GM12878 (cell line): ENCODE measurements at regions not wholly inside any gene's neighbourhood (a gene's known extent, or its start where the extent isn't known, plus 50 kb on each side); places are given as distances from the start of the nearest gene placed in this dataset.

ENCODE experiments used
- ATAC-seq: fragments of 200-7000 bp; cut with Tn5 transposase; 3 replicates; pipeline ENCODE4 v1.9.1; 2020; ENCODE audit warnings: mild to moderate bottlenecking, moderate library complexity
- BruUV-seq: library from RNA; stranded (reverse); fragments of 400-500 nt; replicated peaks from 2 replicates; lab custom pipeline; 2021; lab: Mats Ljungman, UMichigan
- CTCF ChIA-PET: fragments of 300-600 bp; sonication (Branson Sonifier 250); formaldehyde crosslinking; extraction: SDS; loops from one replicate; lab custom pipeline; 2021; ENCODE audit warnings: inconsistent platforms; lab: Yijun Ruan, JAX
- POLR2A ChIA-PET: fragments of 350-600 bp; formaldehyde crosslinking; extraction: SDS; loops from one replicate; lab custom pipeline; 2021; ENCODE audit warnings: inconsistent platforms; lab: Charles Lee
- RAD21 ChIA-PET: fragments of 300-600 bp; sonication (Branson Sonifier 250); formaldehyde crosslinking; loops from one replicate; lab custom pipeline; 2023; ENCODE audit warnings: antibody characterized with exemption; ENCODE audit not compliant: unreplicated experiment; lab: Charles Lee
- SMC1A ChIA-PET: fragments of 300-600 bp; sonication (Branson Sonifier 250); formaldehyde crosslinking; loops from one replicate; lab custom pipeline; 2023; ENCODE audit not compliant: unreplicated experiment, uncharacterized antibody; lab: Charles Lee
- DNase-seq: peaks from one replicate; pipeline ENCODE4 v3.0.0-alpha.2; 2011; ENCODE audit warnings: low read depth, low spot score
- FAIRE-seq: peaks from 3 replicates; lab custom pipeline; 2011; peaks lifted over from hg19 to GRCh38; lab: Jason Lieb, UNC
- H2AFZ ChIP-seq: 2 replicates; pipeline ENCODE4 v1.6.0; 2011; ENCODE audit warnings: low read depth, low read length, control low read depth; ENCODE audit not compliant: control insufficient read depth
- H3K27ac ChIP-seq: 2 replicates; pipeline ENCODE4 v1.5.1; 2011; ENCODE audit warnings: control low read depth; ENCODE audit not compliant: control insufficient read depth, insufficient read depth
- H3K27me3 ChIP-seq, 2 experiments: replicated peaks in 1 of 2; 2 replicates each; pipeline versions ENCODE4 v1.6.0 to v1.6.1; 2011; ENCODE audit warnings: low read length in 1 of 2; ENCODE audit not compliant: control insufficient read depth in 2 of 2, insufficient read depth in 2 of 2
- H3K36me3 ChIP-seq, 2 experiments: 2 replicates each; pipeline ENCODE4 v1.5.1; 2011; ENCODE audit warnings: low read length in 1 of 2; ENCODE audit not compliant: control insufficient read depth in 2 of 2, insufficient read depth in 2 of 2
- H3K4me1 ChIP-seq: 2 replicates; pipeline ENCODE4 v1.6.1; 2011; ENCODE audit warnings: mild to moderate bottlenecking, low read length, moderate library complexity, mixed read lengths; ENCODE audit not compliant: control insufficient read depth, insufficient read depth
- H3K4me2 ChIP-seq: 2 replicates; pipeline ENCODE4 v1.6.0; 2011; ENCODE audit warnings: control low read depth; ENCODE audit not compliant: control insufficient read depth, insufficient read depth
- H3K4me3 ChIP-seq: fragments of 200-600 bp; sonication (generic); 2 replicates; pipeline ENCODE4 v1.5.1; 2016
- H3K79me2 ChIP-seq: 2 replicates; pipeline ENCODE4 v1.6.0; 2011; ENCODE audit warnings: low read length; ENCODE audit not compliant: control insufficient read depth, insufficient read depth
- H3K9ac ChIP-seq: 2 replicates; pipeline ENCODE4 v1.8.0; 2011; ENCODE audit warnings: low read length, control low read depth, mixed read lengths; ENCODE audit not compliant: control insufficient read depth, insufficient read depth
- H3K9me3 ChIP-seq: replicated peaks from 3 replicates; pipeline ENCODE4 v1.5.1; 2011; ENCODE audit warnings: mild to moderate bottlenecking, low read length; ENCODE audit not compliant: control insufficient read depth, insufficient read depth
- H4K20me1 ChIP-seq: 2 replicates; pipeline ENCODE4 v1.6.0; 2011; ENCODE audit not compliant: control insufficient read depth, insufficient read depth
- CBFB ChIP-seq: IDR thresholded peaks from 2 replicates; pipeline ENCODE4 v1.6.1; 2016; ENCODE audit warnings: antibody characterized with exemption, low read depth
- CBX5 ChIP-seq: sonication (generic); IDR thresholded peaks from 2 replicates; pipeline ENCODE4 v1.6.1; 2016; ENCODE audit warnings: low read depth, moderate library complexity, mild to moderate bottlenecking, inconsistent platforms
- EZH2 ChIP-seq: IDR thresholded peaks from 2 replicates; pipeline ENCODE4 v1.6.1; 2012; ENCODE audit warnings: low read depth, mild to moderate bottlenecking, control low read depth, inconsistent platforms, low read length, borderline replicate concordance; ENCODE audit not compliant: control insufficient read depth
- NBN ChIP-seq: fragments of 450-650 bp; IDR thresholded peaks from 2 replicates; pipeline ENCODE4 v1.6.1; 2016
- POLR2AphosphoS5 ChIP-seq: IDR thresholded peaks from 2 replicates; pipeline ENCODE4 v1.6.1; 2011; ENCODE audit warnings: mild to moderate bottlenecking, low read length, inconsistent platforms
- RELA ChIP-seq: fragments of 450-650 bp; IDR thresholded peaks from 2 replicates; pipeline ENCODE4 v1.8.0; 2014; ENCODE audit warnings: borderline replicate concordance; ENCODE audit not compliant: partially characterized antibody
- RELB ChIP-seq: fragments of 450-650 bp; IDR thresholded peaks from 2 replicates; pipeline ENCODE4 v1.6.1; 2017; ENCODE audit warnings: low read depth, mild to moderate bottlenecking, moderate library complexity
- SMC3 ChIP-seq: IDR thresholded peaks from 2 replicates; pipeline ENCODE4 v1.6.1; 2011; ENCODE audit warnings: low read length, improper control_type of control experiment, borderline replicate concordance
- USF2 ChIP-seq: IDR thresholded peaks from 2 replicates; pipeline ENCODE4 v1.6.1; 2011; ENCODE audit warnings: low read depth, low read length, improper control_type of control experiment, borderline replicate concordance
- WGBS: methylation state at CpG from one replicate; pipeline ENCODE4 v1.1.6; 2016; ENCODE audit warnings: low lambda C conversion rate; ENCODE audit not compliant: insufficient replicate concordance, insufficient coverage; ENCODE audit errors: missing lambda C conversion rate; 5-methylcytosine and 5-hydroxymethylcytosine counted together
- in situ Hi-C: fragments of 300-500 bp; cut with MboI; formaldehyde crosslinking; loops from 9 replicates; pipeline ENCODE4 v1.14.3; 2018; ENCODE audit warnings: mixed read lengths
- intact Hi-C: fragments of 100-400 bp; cut with micrococcal nuclease; formaldehyde crosslinking; loops from one replicate; pipeline ENCODE4 v1.14.2; 2022; ENCODE audit not compliant: unreplicated experiment
- TF ChIP-seq, protein P1 (sequence below), 3 experiments: IDR thresholded peaks in 2 of 3; conservative IDR thresholded peaks in 1 of 3; 2 replicates each; pipeline ENCODE4 v1.5.1; 2011; ENCODE audit warnings: low read depth in 3 of 3, low read length in 3 of 3, mild to moderate bottlenecking in 3 of 3, control low read depth in 2 of 3, moderate library complexity in 2 of 3, inconsistent platforms in 1 of 3, mixed read lengths in 1 of 3; ENCODE audit not compliant: control insufficient read depth in 2 of 3, insufficient read depth in 1 of 3; ENCODE audit errors: extremely low read depth in 1 of 3

DNA sequence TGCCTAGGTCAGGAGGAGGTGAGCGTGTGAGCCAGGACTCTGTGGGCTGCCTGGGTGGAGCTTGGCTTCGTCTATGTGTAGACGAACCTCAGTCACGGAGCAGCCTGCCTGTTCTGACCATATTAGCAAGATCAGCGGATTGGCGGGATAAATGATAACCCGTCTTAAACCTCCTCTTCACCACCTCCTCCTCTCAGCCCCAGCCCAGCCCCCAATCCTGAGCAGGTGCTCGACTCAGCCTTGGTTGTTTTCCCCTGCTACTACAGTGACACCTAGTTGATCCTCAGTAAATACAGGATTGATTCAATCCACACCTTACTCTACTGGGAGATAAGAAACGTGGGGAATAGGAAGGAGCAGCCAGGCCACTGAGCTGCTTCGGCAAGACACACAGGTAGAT is 286.1 kb downstream of the IRX2 start:
- TF ChIP-seq CBFB = no peak
- TF ChIP-seq USF2 = no peak
- TF ChIP-seq POLR2AphosphoS5 = no peak
- TF ChIP-seq SMC3 = no peak
- TF ChIP-seq CBX5 = no peak
- no peak for TF ChIP-seq NBN
- TF ChIP-seq EZH2 = no peak
- TF ChIP-seq RELB = no peak
- TF ChIP-seq, protein P1, sequence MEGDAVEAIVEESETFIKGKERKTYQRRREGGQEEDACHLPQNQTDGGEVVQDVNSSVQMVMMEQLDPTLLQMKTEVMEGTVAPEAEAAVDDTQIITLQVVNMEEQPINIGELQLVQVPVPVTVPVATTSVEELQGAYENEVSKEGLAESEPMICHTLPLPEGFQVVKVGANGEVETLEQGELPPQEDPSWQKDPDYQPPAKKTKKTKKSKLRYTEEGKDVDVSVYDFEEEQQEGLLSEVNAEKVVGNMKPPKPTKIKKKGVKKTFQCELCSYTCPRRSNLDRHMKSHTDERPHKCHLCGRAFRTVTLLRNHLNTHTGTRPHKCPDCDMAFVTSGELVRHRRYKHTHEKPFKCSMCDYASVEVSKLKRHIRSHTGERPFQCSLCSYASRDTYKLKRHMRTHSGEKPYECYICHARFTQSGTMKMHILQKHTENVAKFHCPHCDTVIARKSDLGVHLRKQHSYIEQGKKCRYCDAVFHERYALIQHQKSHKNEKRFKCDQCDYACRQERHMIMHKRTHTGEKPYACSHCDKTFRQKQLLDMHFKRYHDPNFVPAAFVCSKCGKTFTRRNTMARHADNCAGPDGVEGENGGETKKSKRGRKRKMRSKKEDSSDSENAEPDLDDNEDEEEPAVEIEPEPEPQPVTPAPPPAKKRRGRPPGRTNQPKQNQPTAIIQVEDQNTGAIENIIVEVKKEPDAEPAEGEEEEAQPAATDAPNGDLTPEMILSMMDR (IDR thresholded peaks at IDR 0.05 in 2 of 3, conservative IDR thresholded peaks at IDR 0.05 in 1 of 3; ENCODE audit: control insufficient read depth in 2 of 3, extremely low read depth in 1 of 3, insufficient read depth in 1 of 3, low read depth in 3 of 3, low read length in 3 of 3) = no peak
- no peak for TF ChIP-seq RELA
- ChIA-PET POLR2A (no interaction called here), CTCF (no interaction called here), RAD21 (no interaction called here), SMC1A (no interaction called here)
- DNase-seq (no peak), ATAC-seq (no peak), FAIRE-seq (no peak)
- in situ Hi-C loops (no loop called here), intact Hi-C loops (no loop called here)
- Histone ChIP-seq H3K4me1 (no peaks in the 10 kb centered on the region), H3K4me2 (no peak overlapping the region), H2AFZ (no peak overlapping the region), H3K79me2 (no peaks in the 10 kb centered on the region), H4K20me1 (no peaks in the 10 kb centered on the region), H3K27me3 (no peaks in the 10 kb centered on the region), H3K27ac (no peak overlapping the region), H3K36me3 (no peaks in the 10 kb centered on the region), H3K4me3 (no peak overlapping the region), H3K9me3 (no peaks in the 10 kb centered on the region), H3K9ac (no peak overlapping the region)
- 21% methylated on average over 10 of the region's 10 CpGs for WGBS
- no TSS peak for BruUV-seq
